ENCODE measurements at regions not wholly inside any gene's neighbourhood (a gene's known extent, or its start where the extent isn't known, plus 50 kb on each side); places are given as distances from the start of the nearest gene placed in this dataset.

DNA sequence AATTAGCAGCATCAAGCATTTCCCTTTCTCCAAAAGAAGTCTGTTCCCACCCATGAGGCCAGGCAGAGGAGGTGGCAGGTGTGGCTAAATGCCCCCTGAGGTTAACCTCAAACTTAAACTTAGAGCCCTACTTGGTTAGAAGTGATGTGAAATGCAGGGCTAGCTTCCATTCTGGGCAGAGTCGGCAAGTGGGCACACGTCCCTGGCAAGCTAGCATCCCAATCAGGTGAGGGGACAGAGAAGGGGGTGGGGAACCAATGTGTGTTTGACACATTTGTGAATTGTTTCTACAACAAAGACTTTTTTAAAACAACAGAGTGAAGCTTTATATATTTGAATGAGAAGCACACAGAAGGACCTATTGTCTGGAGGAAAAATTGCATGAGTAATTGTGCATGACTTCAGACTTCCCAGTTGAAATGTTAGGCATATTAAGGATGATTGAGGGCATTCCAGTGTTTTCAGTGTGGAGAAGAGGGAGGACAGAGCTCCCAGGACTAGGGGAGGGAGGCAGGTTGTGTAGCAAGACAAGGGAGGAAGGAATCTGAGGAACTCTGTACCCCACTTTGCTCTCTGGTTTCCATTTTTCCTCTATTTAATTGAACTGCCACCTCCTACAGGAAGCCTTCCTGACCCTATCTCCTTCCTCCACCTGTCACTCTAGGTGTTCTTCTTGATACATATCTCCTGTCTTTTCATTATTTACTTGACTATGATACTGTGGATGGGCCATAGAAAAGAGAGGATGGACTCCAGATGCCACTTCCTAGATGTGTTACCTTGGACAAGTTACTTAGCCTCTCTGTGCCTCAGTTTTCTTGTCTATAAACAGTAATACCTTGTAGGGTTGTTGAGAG lies 83.3 kb upstream of the PICALM start:
- TF ChIP-seq CTCF (IDR thresholded peaks at IDR 0.05), result no peak
- TF ChIP-seq POLR2AphosphoS5 (IDR thresholded peaks at IDR 0.05; ENCODE audit: low read depth, low read length), result no peak

Measured in Panc1 (cell line).